Epithelial cell of esophagus (primary cell): ENCODE measurements at regions not wholly inside any gene's neighbourhood (a gene's known extent, or its start where the extent isn't known, plus 50 kb on each side); places are given as distances from the start of the nearest gene placed in this dataset.

ENCODE experiments used
- DNase-seq: peaks from one replicate; pipeline ENCODE4 v3.0.0; 2010; ENCODE audit warnings: low read depth
- H3K4me3 ChIP-seq: 2 replicates; pipeline ENCODE4 v1.5.1; 2011; ENCODE audit warnings: mild to moderate bottlenecking, low read length, control low read depth
- CTCF ChIP-seq: IDR thresholded peaks from 2 replicates; pipeline ENCODE4 v1.5.1; 2011; ENCODE audit warnings: low read depth, mild to moderate bottlenecking, low read length, control low read depth, inconsistent platforms; ENCODE audit not compliant: insufficient read depth; ENCODE audit errors: missing control alignments

GRCh38 chr15:62889734-62890505 is 152.6 kb upstream of the TPM1 start:
- TF ChIP-seq CTCF = no peak
- H3K4me3 ChIP-seq = no peak overlapping the region
- peak; percentile 59 for DNase-seq

GRCh38 chr15:62894322-62895085 is 148.0 kb upstream of the TPM1 start:
- TF ChIP-seq CTCF = no peak
- no peak for DNase-seq
- no peak overlapping the region for H3K4me3 ChIP-seq

GRCh38 chr15:62895139-62895866 is 147.2 kb upstream of the TPM1 start:
- H3K4me3 ChIP-seq = no peak overlapping the region
- peak; percentile 55 for DNase-seq
- no peak for TF ChIP-seq CTCF

- TF ChIP-seq CTCF = no peak
- no peak overlapping the region for H3K4me3 ChIP-seq
- peak; percentile 87 for DNase-seq
Measured at GRCh38 chr15:62895905-62896316, 146.6 kb upstream of the TPM1 start.

GRCh38 chr15:62896380-62896866 is 146.1 kb upstream of the TPM1 start:
- no peak for TF ChIP-seq CTCF
- no peak overlapping the region for H3K4me3 ChIP-seq
- DNase-seq = peak; percentile 94

- no peak for TF ChIP-seq CTCF
- peak; percentile 98 for DNase-seq
Measured at GRCh38 chr15:62896969-62897486, 145.5 kb upstream of the TPM1 start.

More at GRCh38 chr15:62896969-62897486, 145.5 kb upstream of the TPM1 start:
- H3K4me3 ChIP-seq = peak overlapping the region; percentile 22
